ENCODE measurements at regions not wholly inside any gene's neighbourhood (a gene's known extent, or its start where the extent isn't known, plus 50 kb on each side); places are given as distances from the start of the nearest gene placed in this dataset.

- DNase-seq, result no peak
These were observed 326.8 kb upstream of the IRX1 start for GRCh38 chr5:3268760-3269330.

- no peak for DNase-seq
These were observed 328.8 kb upstream of the IRX1 start for GRCh38 chr5:3266861-3267260.

- no peak for DNase-seq
These were observed 329.7 kb upstream of the IRX1 start for GRCh38 chr5:3265936-3266335.

GRCh38 chr5:3265131-3265885, 330.3 kb upstream of the IRX1 start:
- DNase-seq, result no peak

GRCh38 chr5:3262451-3262850, 333.2 kb upstream of the IRX1 start:
- DNase-seq, result no peak

- no peak for DNase-seq
These were observed 334.6 kb upstream of the IRX1 start for GRCh38 chr5:3261081-3261480.

- no peak for DNase-seq
These were observed 337.6 kb upstream of the IRX1 start for GRCh38 chr5:3258050-3258449.

- DNase-seq, result no peak
These were observed 343.4 kb upstream of the IRX1 start for GRCh38 chr5:3252235-3252634.

GRCh38 chr5:3251784-3252183, 343.8 kb upstream of the IRX1 start:
- no peak for DNase-seq

- no peak for DNase-seq
These were observed 346.2 kb upstream of the IRX1 start for GRCh38 chr5:3249401-3249800.

- DNase-seq, result no peak
These were observed 358.3 kb upstream of the IRX1 start for GRCh38 chr5:3237276-3237868.

GRCh38 chr5:3234566-3234965, 361.1 kb upstream of the IRX1 start:
- DNase-seq, result no peak

- no peak for DNase-seq
These were observed 364.7 kb upstream of the IRX1 start for GRCh38 chr5:3230941-3231340.

GRCh38 chr5:3230254-3230653, 365.4 kb upstream of the IRX1 start:
- no peak for DNase-seq

- no peak for DNase-seq
These were observed 369.3 kb upstream of the IRX1 start for GRCh38 chr5:3226196-3226920.

GRCh38 chr5:3225201-3225960, 370.3 kb upstream of the IRX1 start:
- DNase-seq, result no peak

GRCh38 chr5:3222924-3223323, 372.7 kb upstream of the IRX1 start:
- no peak for DNase-seq

- DNase-seq, result no peak
These were observed 374.2 kb upstream of the IRX1 start for GRCh38 chr5:3221432-3221831.

GRCh38 chr5:3220638-3221288, 374.9 kb upstream of the IRX1 start:
- DNase-seq, result no peak

GRCh38 chr5:3220201-3220600, 375.4 kb upstream of the IRX1 start:
- no peak for DNase-seq

- no peak for DNase-seq
These were observed 376.5 kb upstream of the IRX1 start for GRCh38 chr5:3218916-3219650.

Data from NCI-H69 (cell line).